GM12878 (cell line): ENCODE measurements at regions not wholly inside any gene's neighbourhood (a gene's known extent, or its start where the extent isn't known, plus 50 kb on each side); places are given as distances from the start of the nearest gene placed in this dataset.

Experiments used
- ATAC-seq: fragments of 200-7000 bp; cut with Tn5 transposase; 3 replicates; pipeline ENCODE4 v1.9.1; 2020; ENCODE audit warnings: mild to moderate bottlenecking, moderate library complexity
- BruUV-seq: library from RNA; stranded (reverse); fragments of 400-500 nt; replicated peaks from 2 replicates; lab custom pipeline; 2021; lab: Mats Ljungman, UMichigan
- CTCF ChIA-PET: fragments of 300-600 bp; sonication (Branson Sonifier 250); formaldehyde crosslinking; extraction: SDS; loops from one replicate; lab custom pipeline; 2021; ENCODE audit warnings: inconsistent platforms; lab: Yijun Ruan, JAX
- POLR2A ChIA-PET: fragments of 350-600 bp; formaldehyde crosslinking; extraction: SDS; loops from one replicate; lab custom pipeline; 2021; ENCODE audit warnings: inconsistent platforms; lab: Charles Lee
- RAD21 ChIA-PET: fragments of 300-600 bp; sonication (Branson Sonifier 250); formaldehyde crosslinking; loops from one replicate; lab custom pipeline; 2023; ENCODE audit warnings: antibody characterized with exemption; ENCODE audit not compliant: unreplicated experiment; lab: Charles Lee
- SMC1A ChIA-PET: fragments of 300-600 bp; sonication (Branson Sonifier 250); formaldehyde crosslinking; loops from one replicate; lab custom pipeline; 2023; ENCODE audit not compliant: unreplicated experiment, uncharacterized antibody; lab: Charles Lee
- DNase-seq: peaks from one replicate; pipeline ENCODE4 v3.0.0-alpha.2; 2011; ENCODE audit warnings: low read depth, low spot score
- FAIRE-seq: peaks from 3 replicates; lab custom pipeline; 2011; peaks lifted over from hg19 to GRCh38; lab: Jason Lieb, UNC
- H2AFZ ChIP-seq: 2 replicates; pipeline ENCODE4 v1.6.0; 2011; ENCODE audit warnings: low read depth, low read length, control low read depth; ENCODE audit not compliant: control insufficient read depth
- H3K27ac ChIP-seq: 2 replicates; pipeline ENCODE4 v1.5.1; 2011; ENCODE audit warnings: control low read depth; ENCODE audit not compliant: control insufficient read depth, insufficient read depth
- H3K27me3 ChIP-seq, 2 experiments: replicated peaks in 1 of 2; 2 replicates each; pipeline versions ENCODE4 v1.6.0 to v1.6.1; 2011; ENCODE audit warnings: low read length in 1 of 2; ENCODE audit not compliant: control insufficient read depth in 2 of 2, insufficient read depth in 2 of 2
- H3K36me3 ChIP-seq, 2 experiments: 2 replicates each; pipeline ENCODE4 v1.5.1; 2011; ENCODE audit warnings: low read length in 1 of 2; ENCODE audit not compliant: control insufficient read depth in 2 of 2, insufficient read depth in 2 of 2
- H3K4me1 ChIP-seq: 2 replicates; pipeline ENCODE4 v1.6.1; 2011; ENCODE audit warnings: mild to moderate bottlenecking, low read length, moderate library complexity, mixed read lengths; ENCODE audit not compliant: control insufficient read depth, insufficient read depth
- H3K4me2 ChIP-seq: 2 replicates; pipeline ENCODE4 v1.6.0; 2011; ENCODE audit warnings: control low read depth; ENCODE audit not compliant: control insufficient read depth, insufficient read depth
- H3K4me3 ChIP-seq: fragments of 200-600 bp; sonication (generic); 2 replicates; pipeline ENCODE4 v1.5.1; 2016
- H3K79me2 ChIP-seq: 2 replicates; pipeline ENCODE4 v1.6.0; 2011; ENCODE audit warnings: low read length; ENCODE audit not compliant: control insufficient read depth, insufficient read depth
- H3K9ac ChIP-seq: 2 replicates; pipeline ENCODE4 v1.8.0; 2011; ENCODE audit warnings: low read length, control low read depth, mixed read lengths; ENCODE audit not compliant: control insufficient read depth, insufficient read depth
- H3K9me3 ChIP-seq: replicated peaks from 3 replicates; pipeline ENCODE4 v1.5.1; 2011; ENCODE audit warnings: mild to moderate bottlenecking, low read length; ENCODE audit not compliant: control insufficient read depth, insufficient read depth
- H4K20me1 ChIP-seq: 2 replicates; pipeline ENCODE4 v1.6.0; 2011; ENCODE audit not compliant: control insufficient read depth, insufficient read depth
- RAD21 ChIP-seq: IDR thresholded peaks from 2 replicates; pipeline ENCODE4 v1.6.1; 2011; ENCODE audit warnings: mild to moderate bottlenecking, low read depth, low read length, moderate library complexity; ENCODE audit not compliant: insufficient read depth
- SMC3 ChIP-seq: IDR thresholded peaks from 2 replicates; pipeline ENCODE4 v1.6.1; 2011; ENCODE audit warnings: low read length, improper control_type of control experiment, borderline replicate concordance
- WGBS: methylation state at CpG from one replicate; pipeline ENCODE4 v1.1.6; 2016; ENCODE audit warnings: low lambda C conversion rate; ENCODE audit not compliant: insufficient replicate concordance, insufficient coverage; ENCODE audit errors: missing lambda C conversion rate; 5-methylcytosine and 5-hydroxymethylcytosine counted together
- in situ Hi-C: fragments of 300-500 bp; cut with MboI; formaldehyde crosslinking; loops from 9 replicates; pipeline ENCODE4 v1.14.3; 2018; ENCODE audit warnings: mixed read lengths
- intact Hi-C: fragments of 100-400 bp; cut with micrococcal nuclease; formaldehyde crosslinking; loops from one replicate; pipeline ENCODE4 v1.14.2; 2022; ENCODE audit not compliant: unreplicated experiment
- TF ChIP-seq, protein P1 (sequence below), 3 experiments: IDR thresholded peaks in 2 of 3; conservative IDR thresholded peaks in 1 of 3; 2 replicates each; pipeline ENCODE4 v1.5.1; 2011; ENCODE audit warnings: low read depth in 3 of 3, low read length in 3 of 3, mild to moderate bottlenecking in 3 of 3, control low read depth in 2 of 3, moderate library complexity in 2 of 3, inconsistent platforms in 1 of 3, mixed read lengths in 1 of 3; ENCODE audit not compliant: control insufficient read depth in 2 of 3, insufficient read depth in 1 of 3; ENCODE audit errors: extremely low read depth in 1 of 3
- TF ChIP-seq, protein P2 (sequence below): IDR thresholded peaks from 2 replicates; pipeline ENCODE4 v1.6.1; 2011; ENCODE audit warnings: borderline replicate concordance, low read depth, mild to moderate bottlenecking, moderate library complexity, mixed read lengths, low read length; ENCODE audit not compliant: insufficient read depth; ENCODE audit errors: extremely low read length

GRCh38 chr17:6894206-6894528, 62.6 kb upstream of the TEKT1 start:
- 8% methylated on average over 16 of the region's 18 CpGs for WGBS
- Histone ChIP-seq H3K9ac (no peak overlapping the region), H3K4me3 (no peak overlapping the region), H2AFZ (no peak overlapping the region), H3K9me3 (no peaks in the 10 kb centered on the region), H3K79me2 (no peaks in the 10 kb centered on the region), H3K4me2 (no peak overlapping the region), H3K36me3 (no peaks in the 10 kb centered on the region; a peak in 1 of 4 replicates), H3K27ac (no peak overlapping the region), H3K4me1 (no peaks in the 10 kb centered on the region), H3K27me3 (no peaks in the 10 kb centered on the region), H4K20me1 (no peaks in the 10 kb centered on the region)
- ChIA-PET SMC1A (interaction anchor here (0.9 to 4.2 kb wide), 4 partner anchors 8 to 224 kb away, joined by 3 to 31 read pairs (median 4); no protein-coding TSS in a partner anchor), RAD21 (interaction anchor here (0.7 to 1.0 kb wide), 2 partner anchors 50 to 51 kb away, joined by 3 to 4 read pairs; no protein-coding TSS in a partner anchor), CTCF (interaction anchor here (0.6 to 7.2 kb wide), 5 partner anchors 17 to 227 kb away, joined by 3 to 65 read pairs (median 5); no protein-coding TSS in a partner anchor), POLR2A (no interaction called here)
- no peak for ATAC-seq
- intact Hi-C loops (no loop called here), in situ Hi-C loops (no loop called here)
- 0 out of 2 replicates have a peak, but pooled peaks have one; percentile 26 for TF ChIP-seq RAD21
- peak; percentile 31; the same call in 1 of the 2 replicates for TF ChIP-seq SMC3
- TF ChIP-seq, protein P1, sequence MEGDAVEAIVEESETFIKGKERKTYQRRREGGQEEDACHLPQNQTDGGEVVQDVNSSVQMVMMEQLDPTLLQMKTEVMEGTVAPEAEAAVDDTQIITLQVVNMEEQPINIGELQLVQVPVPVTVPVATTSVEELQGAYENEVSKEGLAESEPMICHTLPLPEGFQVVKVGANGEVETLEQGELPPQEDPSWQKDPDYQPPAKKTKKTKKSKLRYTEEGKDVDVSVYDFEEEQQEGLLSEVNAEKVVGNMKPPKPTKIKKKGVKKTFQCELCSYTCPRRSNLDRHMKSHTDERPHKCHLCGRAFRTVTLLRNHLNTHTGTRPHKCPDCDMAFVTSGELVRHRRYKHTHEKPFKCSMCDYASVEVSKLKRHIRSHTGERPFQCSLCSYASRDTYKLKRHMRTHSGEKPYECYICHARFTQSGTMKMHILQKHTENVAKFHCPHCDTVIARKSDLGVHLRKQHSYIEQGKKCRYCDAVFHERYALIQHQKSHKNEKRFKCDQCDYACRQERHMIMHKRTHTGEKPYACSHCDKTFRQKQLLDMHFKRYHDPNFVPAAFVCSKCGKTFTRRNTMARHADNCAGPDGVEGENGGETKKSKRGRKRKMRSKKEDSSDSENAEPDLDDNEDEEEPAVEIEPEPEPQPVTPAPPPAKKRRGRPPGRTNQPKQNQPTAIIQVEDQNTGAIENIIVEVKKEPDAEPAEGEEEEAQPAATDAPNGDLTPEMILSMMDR (IDR thresholded peaks at IDR 0.05 in 2 of 3, conservative IDR thresholded peaks at IDR 0.05 in 1 of 3; ENCODE audit: control insufficient read depth in 2 of 3, extremely low read depth in 1 of 3, insufficient read depth in 1 of 3, low read depth in 3 of 3, low read length in 3 of 3) = peak; percentile 28 to 52 (median 32); a peak in 5 of 6 replicates
- TF ChIP-seq, protein P2, sequence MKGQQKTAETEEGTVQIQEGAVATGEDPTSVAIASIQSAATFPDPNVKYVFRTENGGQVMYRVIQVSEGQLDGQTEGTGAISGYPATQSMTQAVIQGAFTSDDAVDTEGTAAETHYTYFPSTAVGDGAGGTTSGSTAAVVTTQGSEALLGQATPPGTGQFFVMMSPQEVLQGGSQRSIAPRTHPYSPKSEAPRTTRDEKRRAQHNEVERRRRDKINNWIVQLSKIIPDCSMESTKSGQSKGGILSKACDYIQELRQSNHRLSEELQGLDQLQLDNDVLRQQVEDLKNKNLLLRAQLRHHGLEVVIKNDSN = no peak
- no peak for FAIRE-seq
- no peak for DNase-seq
- no TSS peak for BruUV-seq
